Keratinocyte (primary cell): ENCODE measurements at regions not wholly inside any gene's neighbourhood (a gene's known extent, or its start where the extent isn't known, plus 50 kb on each side); places are given as distances from the start of the nearest gene placed in this dataset.
"Not testable (repeated sequence)": the region's sequence is repeated elsewhere in the genome, so short reads cannot be mapped to it uniquely, and the experiment has no call there.

ENCODE experiments used
- DNase-seq: peaks from one replicate; pipeline ENCODE4 v3.0.0-alpha.2; 2011; ENCODE audit warnings: low read depth, missing footprints, low spot score
- FAIRE-seq: peaks from 2 replicates; lab custom pipeline; 2011; peaks lifted over from hg19 to GRCh38; lab: Jason Lieb, UNC
- H2AFZ ChIP-seq: 2 replicates; pipeline ENCODE4 v1.6.0; 2012; ENCODE audit warnings: low read length, control low read depth, inconsistent platforms; ENCODE audit not compliant: control insufficient read depth
- H3K27ac ChIP-seq: 2 replicates; pipeline ENCODE4 v1.5.1; 2011; ENCODE audit warnings: low read length; ENCODE audit not compliant: control insufficient read depth, insufficient read depth
- H3K27me3 ChIP-seq: 3 replicates; pipeline ENCODE4 v1.6.0; 2011; ENCODE audit warnings: low read length; ENCODE audit not compliant: control insufficient read depth, insufficient read depth; ENCODE audit errors: extremely low read depth
- H3K36me3 ChIP-seq, 2 experiments: 2 replicates in 1 of 2; 3 replicates in 1 of 2; pipeline ENCODE4 v1.5.1; 2011; ENCODE audit warnings: low read length in 2 of 2, mild to moderate bottlenecking in 1 of 2; ENCODE audit not compliant: control insufficient read depth in 2 of 2, insufficient read depth in 2 of 2; ENCODE audit errors: extremely low read depth in 1 of 2
- H3K4me1 ChIP-seq: 3 replicates; pipeline ENCODE4 v1.5.1; 2011; ENCODE audit warnings: low read length; ENCODE audit not compliant: control insufficient read depth, insufficient read depth; ENCODE audit errors: extremely low read depth
- H3K4me2 ChIP-seq: 3 replicates; pipeline ENCODE4 v1.6.0; 2011; ENCODE audit warnings: low read depth, low read length; ENCODE audit not compliant: control insufficient read depth, insufficient read depth; ENCODE audit errors: extremely low read depth
- H3K4me3 ChIP-seq, 3 experiments: fragments of 200-600 bp in 1 of 3; sonication (generic) in 1 of 3; 2 replicates in 2 of 3; 3 replicates in 1 of 3; pipeline ENCODE4 v1.5.1; 2011 to 2016; ENCODE audit warnings: low read length in 3 of 3, mild to moderate bottlenecking in 3 of 3, control low read depth in 2 of 3, inconsistent platforms in 1 of 3, low read depth in 1 of 3, mixed read lengths in 1 of 3, mixed run types in 1 of 3, moderate library complexity in 1 of 3; ENCODE audit not compliant: control insufficient read depth in 2 of 3, insufficient read depth in 2 of 3; ENCODE audit errors: extremely low read depth in 1 of 3
- H3K79me2 ChIP-seq: 2 replicates; pipeline ENCODE4 v1.6.0; 2012; ENCODE audit warnings: low read length; ENCODE audit not compliant: control insufficient read depth, insufficient read depth
- H3K9ac ChIP-seq: 3 replicates; pipeline ENCODE4 v1.6.0; 2011; ENCODE audit warnings: low read length; ENCODE audit not compliant: control insufficient read depth, insufficient read depth; ENCODE audit errors: extremely low read depth
- H3K9me1 ChIP-seq: 3 replicates; pipeline ENCODE4 v1.6.0; 2011; ENCODE audit warnings: low read length; ENCODE audit not compliant: control insufficient read depth, insufficient read depth; ENCODE audit errors: extremely low read depth
- H3K9me3 ChIP-seq: 2 replicates; pipeline ENCODE4 v1.5.1; 2012; ENCODE audit warnings: low read depth, low read length; ENCODE audit not compliant: control insufficient read depth
- H4K20me1 ChIP-seq: 3 replicates; pipeline ENCODE4 v1.6.0; 2011; ENCODE audit warnings: low read length; ENCODE audit not compliant: control insufficient read depth, insufficient read depth; ENCODE audit errors: extremely low read depth
- CTCF ChIP-seq, 3 experiments: IDR thresholded peaks in 1 of 3; conservative IDR thresholded peaks in 1 of 3; optimal IDR thresholded peaks in 1 of 3; 2 replicates in 2 of 3; 3 replicates in 1 of 3; pipeline versions ENCODE3 to v1.5.1; 2011; ENCODE audit warnings: low read length in 3 of 3, mild to moderate bottlenecking in 3 of 3, moderate library complexity in 2 of 3, control low read depth in 1 of 3, inconsistent platforms in 1 of 3; ENCODE audit not compliant: insufficient read depth in 2 of 3; ENCODE audit errors: extremely low read depth in 1 of 3
- EZH2 ChIP-seq: IDR thresholded peaks from one replicate; pipeline ENCODE4 v1.6.1; 2012; ENCODE audit warnings: inconsistent platforms, mild to moderate bottlenecking, low read length, moderate library complexity
- dilution Hi-C: fragments of 300-500 bp; cut with MboI; formaldehyde crosslinking; loops from one replicate; pipeline ENCODE4 v1.7.0; 2020; ENCODE audit warnings: low sequenced_read_pairs; ENCODE audit not compliant: extremely low pct_ligation_motif_present

- Histone ChIP-seq H3K79me2 (no peaks in the 10 kb centered on the region), H3K4me2 (no peak overlapping the region), H3K27ac (no peak overlapping the region), H2AFZ (no peak overlapping the region), H3K27me3 (no peaks in the 10 kb centered on the region), H3K4me3 (no peak overlapping the region), H3K9me3 (no peaks in the 10 kb centered on the region), H3K4me1 (no peaks in the 10 kb centered on the region), H3K9ac (no peak overlapping the region), H3K36me3 (no peaks in the 10 kb centered on the region), H4K20me1 (no peaks in the 10 kb centered on the region), H3K9me1 (no peaks in the 10 kb centered on the region)
- FAIRE-seq (no peak), DNase-seq (no peak)
- TF ChIP-seq EZH2: no peak
- no peak for TF ChIP-seq CTCF (optimal IDR thresholded peaks at IDR 0.05 in 1 of 3, IDR thresholded peaks at IDR 0.05 in 1 of 3, conservative IDR thresholded peaks at IDR 0.05 in 1 of 3; ENCODE audit: extremely low read depth in 1 of 3, insufficient read depth in 2 of 3, low read length in 3 of 3)
- dilution Hi-C loops: no loop called here
Measured at GRCh38 chr1:196027127-196027526, 581.1 kb downstream of the KCNT2 start.

- H2AFZ ChIP-seq, H3K9ac ChIP-seq, H3K4me2 ChIP-seq, H3K79me2 ChIP-seq, H3K9me3 ChIP-seq, H3K4me1 ChIP-seq, dilution Hi-C loops, H3K36me3 ChIP-seq, H3K27me3 ChIP-seq, DNase-seq, H4K20me1 ChIP-seq, H3K4me3 ChIP-seq, H3K9me1 ChIP-seq, FAIRE-seq, H3K27ac ChIP-seq: not testable (repeated sequence)
Measured at GRCh38 chr1:196021174-196021573, 587.1 kb downstream of the KCNT2 start.

- Histone ChIP-seq H3K9ac (no peak overlapping the region), H3K79me2 (no peaks in the 10 kb centered on the region), H3K4me2 (no peak overlapping the region), H3K4me1 (no peaks in the 10 kb centered on the region), H4K20me1 (no peaks in the 10 kb centered on the region), H3K27me3 (no peaks in the 10 kb centered on the region), H3K27ac (no peak overlapping the region), H3K9me1 (no peaks in the 10 kb centered on the region), H3K9me3 (no peaks in the 10 kb centered on the region), H2AFZ (no peak overlapping the region), H3K36me3 (no peaks in the 10 kb centered on the region), H3K4me3 (no peak overlapping the region)
- TF ChIP-seq CTCF (optimal IDR thresholded peaks at IDR 0.05 in 1 of 3, IDR thresholded peaks at IDR 0.05 in 1 of 3, conservative IDR thresholded peaks at IDR 0.05 in 1 of 3; ENCODE audit: extremely low read depth in 1 of 3, insufficient read depth in 2 of 3, low read length in 3 of 3): no peak
- no peak for TF ChIP-seq EZH2
- dilution Hi-C loops: no loop called here
- FAIRE-seq: no peak
- DNase-seq: no peak
Measured at GRCh38 chr1:196009362-196009761, 598.9 kb downstream of the KCNT2 start.
